BE2C (cell line): ENCODE measurements at regions not wholly inside any gene's neighbourhood (a gene's known extent, or its start where the extent isn't known, plus 50 kb on each side); places are given as distances from the start of the nearest gene placed in this dataset.

ENCODE experiments used
- DNase-seq: peaks from one replicate; pipeline ENCODE4 v3.0.0-alpha.2; 2020
- H3K27me3 ChIP-seq: fragments of 250-450 bp; sonication (Bioruptor Pico); 2 replicates; pipeline ENCODE4 v1.5.1; 2020; ENCODE audit warnings: mild to moderate bottlenecking
- H3K36me3 ChIP-seq: fragments of 250-450 bp; sonication (Bioruptor Pico); 2 replicates; pipeline ENCODE4 v1.5.1; 2020; ENCODE audit warnings: mild to moderate bottlenecking
- H3K4me1 ChIP-seq: fragments of 250-450 bp; sonication (Bioruptor Pico); 2 replicates; pipeline ENCODE4 v1.5.1; 2020
- H3K4me3 ChIP-seq: 2 replicates; pipeline ENCODE4 v1.5.1; 2011; ENCODE audit warnings: low read depth, low read length
- H3K9me3 ChIP-seq: fragments of 250-450 bp; sonication (Bioruptor Pico); 2 replicates; pipeline ENCODE4 v1.5.1; 2020
- TF ChIP-seq, protein P1 (sequence below): IDR thresholded peaks from 2 replicates; pipeline ENCODE4 v1.5.1; 2012; ENCODE audit warnings: mild to moderate bottlenecking, low read depth, low read length

DNA sequence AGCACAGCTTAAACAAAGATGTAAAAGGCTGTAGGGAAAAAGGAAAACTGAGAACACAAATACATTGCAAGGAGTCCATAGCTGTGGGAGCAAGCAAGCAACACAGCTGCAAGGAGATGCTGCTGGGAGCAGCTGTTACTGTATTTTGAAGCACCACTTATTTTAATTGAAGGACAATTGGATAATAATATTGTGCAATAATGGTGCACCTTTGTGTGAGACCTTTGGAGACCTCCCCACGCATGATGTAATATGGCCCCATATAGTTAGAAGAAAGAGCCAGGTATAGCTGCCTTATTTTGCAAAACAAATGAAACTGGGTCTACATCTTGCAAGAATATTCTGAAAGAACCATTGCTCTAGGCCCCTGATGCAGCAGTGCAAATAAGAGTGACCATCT is 191.1 kb upstream of the KIRREL3 start:
- Histone ChIP-seq H3K9me3 (no peaks in the 10 kb centered on the region), H3K4me3 (no peak overlapping the region), H3K27me3 (no peaks in the 10 kb centered on the region), H3K4me1 (peaks cover 24% of the 10 kb centered on the region), H3K36me3 (no peaks in the 10 kb centered on the region)
- TF ChIP-seq, protein P1, sequence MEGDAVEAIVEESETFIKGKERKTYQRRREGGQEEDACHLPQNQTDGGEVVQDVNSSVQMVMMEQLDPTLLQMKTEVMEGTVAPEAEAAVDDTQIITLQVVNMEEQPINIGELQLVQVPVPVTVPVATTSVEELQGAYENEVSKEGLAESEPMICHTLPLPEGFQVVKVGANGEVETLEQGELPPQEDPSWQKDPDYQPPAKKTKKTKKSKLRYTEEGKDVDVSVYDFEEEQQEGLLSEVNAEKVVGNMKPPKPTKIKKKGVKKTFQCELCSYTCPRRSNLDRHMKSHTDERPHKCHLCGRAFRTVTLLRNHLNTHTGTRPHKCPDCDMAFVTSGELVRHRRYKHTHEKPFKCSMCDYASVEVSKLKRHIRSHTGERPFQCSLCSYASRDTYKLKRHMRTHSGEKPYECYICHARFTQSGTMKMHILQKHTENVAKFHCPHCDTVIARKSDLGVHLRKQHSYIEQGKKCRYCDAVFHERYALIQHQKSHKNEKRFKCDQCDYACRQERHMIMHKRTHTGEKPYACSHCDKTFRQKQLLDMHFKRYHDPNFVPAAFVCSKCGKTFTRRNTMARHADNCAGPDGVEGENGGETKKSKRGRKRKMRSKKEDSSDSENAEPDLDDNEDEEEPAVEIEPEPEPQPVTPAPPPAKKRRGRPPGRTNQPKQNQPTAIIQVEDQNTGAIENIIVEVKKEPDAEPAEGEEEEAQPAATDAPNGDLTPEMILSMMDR, result no peak
- no peak for DNase-seq

DNA sequence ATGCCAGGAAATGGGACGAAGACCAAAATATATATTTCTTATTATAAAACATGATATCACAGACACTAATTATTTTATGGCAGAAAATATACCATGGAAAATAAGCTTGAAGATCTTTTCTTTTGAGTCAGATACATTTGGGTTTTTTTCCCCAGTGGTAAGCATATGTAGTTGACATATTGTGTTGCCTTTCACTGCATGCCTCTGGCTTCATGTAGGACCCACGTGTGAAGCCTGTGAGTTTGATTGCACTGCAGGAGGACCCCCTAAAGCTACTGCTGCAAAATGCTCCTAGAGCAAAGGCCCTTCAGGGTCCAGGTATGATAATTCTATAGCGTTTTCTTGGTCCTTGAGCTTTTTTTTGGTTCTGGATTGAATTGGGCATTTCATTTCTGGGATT is 190.7 kb upstream of the KIRREL3 start:
- no peak overlapping the region for H3K4me3 ChIP-seq
- TF ChIP-seq, protein P1, result no peak
- H3K9me3 ChIP-seq, result no peaks in the 10 kb centered on the region
- DNase-seq, result no peak
- no peaks in the 10 kb centered on the region for H3K27me3 ChIP-seq
- H3K4me1 ChIP-seq, result peaks cover 24% of the 10 kb centered on the region
- H3K36me3 ChIP-seq, result no peaks in the 10 kb centered on the region

DNA sequence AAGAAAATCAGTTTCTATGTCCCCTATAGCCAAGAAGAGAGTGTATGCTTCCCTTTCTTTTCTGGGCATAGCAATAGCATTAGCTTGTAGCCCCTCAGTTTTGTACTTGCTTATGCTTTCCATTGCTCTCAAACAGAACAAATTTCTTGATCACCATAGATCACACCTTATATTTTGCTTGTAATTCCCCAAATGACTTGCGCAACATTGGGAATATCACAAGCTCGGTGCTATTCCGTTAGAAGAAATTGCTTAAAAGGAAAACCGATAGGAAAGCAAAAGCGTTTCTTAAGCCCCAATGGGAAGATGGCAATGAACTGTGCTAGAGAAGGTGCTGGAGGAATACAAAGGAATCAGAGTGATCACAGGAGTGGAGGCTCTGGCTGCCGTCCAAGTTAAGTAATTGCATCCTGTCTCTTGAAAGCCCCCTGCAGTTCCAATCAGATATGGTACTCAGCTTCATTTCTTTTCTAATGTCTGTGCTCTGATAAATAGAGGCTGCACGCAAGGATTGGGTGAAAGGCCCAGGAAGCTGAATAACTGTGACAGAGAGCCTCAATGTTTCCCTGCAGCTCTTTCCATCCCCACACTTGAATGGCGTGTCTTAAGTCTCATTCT is 182.1 kb upstream of the KIRREL3 start:
- TF ChIP-seq, protein P1, result peak; percentile 32
- DNase-seq, result peak; percentile 80
- Histone ChIP-seq H3K36me3 (no peaks in the 10 kb centered on the region), H3K9me3 (no peaks in the 10 kb centered on the region), H3K4me1 (peaks cover 35% of the 10 kb centered on the region), H3K4me3 (no peak overlapping the region), H3K27me3 (no peaks in the 10 kb centered on the region)

DNA sequence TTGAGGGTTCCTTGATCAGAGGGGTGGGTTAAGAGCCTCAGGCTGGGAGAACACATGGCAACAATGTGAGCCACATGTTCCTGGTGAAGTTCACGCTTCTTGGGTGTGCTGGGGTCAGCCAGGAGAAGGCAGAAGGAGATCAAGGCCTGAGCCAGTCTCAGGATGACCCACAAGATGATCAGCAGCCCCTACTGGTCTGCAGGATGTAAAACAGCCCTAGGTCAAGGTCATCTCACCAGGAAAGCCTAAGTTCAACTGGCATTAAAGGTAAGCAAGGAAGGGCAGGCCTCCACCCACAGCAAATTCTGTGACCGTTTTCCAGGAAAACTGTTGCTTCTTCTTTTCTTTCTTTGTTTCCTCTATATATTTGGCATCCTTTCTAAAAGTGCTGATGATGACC is 156.7 kb upstream of the KIRREL3 start:
- no peak overlapping the region for H3K4me3 ChIP-seq

DNA sequence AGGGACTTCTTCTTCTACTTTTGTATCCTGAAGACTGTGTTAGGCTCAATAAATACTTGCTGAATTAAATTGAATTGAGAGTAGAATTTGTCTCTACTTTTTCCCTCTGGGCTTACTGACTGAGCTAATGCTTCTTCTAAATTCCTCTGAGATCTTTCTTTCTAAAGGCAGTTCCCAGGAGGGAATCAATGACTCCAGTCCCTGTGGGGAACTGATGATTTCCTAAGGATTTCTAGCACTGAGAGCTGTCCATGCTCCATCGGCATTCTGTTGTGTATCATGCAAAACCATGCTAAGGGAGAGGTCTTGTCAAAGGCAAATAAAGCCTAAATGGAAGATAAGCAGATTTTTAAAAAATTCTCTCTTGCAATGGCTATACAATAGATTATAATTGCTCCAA is 148.8 kb upstream of the KIRREL3 start:
- Histone ChIP-seq H3K9me3 (no peaks in the 10 kb centered on the region), H3K4me1 (peaks cover 7% of the 10 kb centered on the region; the same call in 1 of the 2 replicates), H3K36me3 (no peaks in the 10 kb centered on the region), H3K4me3 (no peak overlapping the region), H3K27me3 (no peaks in the 10 kb centered on the region)
- no peak for DNase-seq
- TF ChIP-seq, protein P1, result no peak

More for the DNA sequence above, 156.7 kb upstream of the KIRREL3 start:
- Histone ChIP-seq H3K36me3 (no peaks in the 10 kb centered on the region), H3K4me1 (no peaks in the 10 kb centered on the region), H3K27me3 (no peaks in the 10 kb centered on the region), H3K9me3 (no peaks in the 10 kb centered on the region)
- TF ChIP-seq, protein P1, result no peak
- no peak for DNase-seq

DNA sequence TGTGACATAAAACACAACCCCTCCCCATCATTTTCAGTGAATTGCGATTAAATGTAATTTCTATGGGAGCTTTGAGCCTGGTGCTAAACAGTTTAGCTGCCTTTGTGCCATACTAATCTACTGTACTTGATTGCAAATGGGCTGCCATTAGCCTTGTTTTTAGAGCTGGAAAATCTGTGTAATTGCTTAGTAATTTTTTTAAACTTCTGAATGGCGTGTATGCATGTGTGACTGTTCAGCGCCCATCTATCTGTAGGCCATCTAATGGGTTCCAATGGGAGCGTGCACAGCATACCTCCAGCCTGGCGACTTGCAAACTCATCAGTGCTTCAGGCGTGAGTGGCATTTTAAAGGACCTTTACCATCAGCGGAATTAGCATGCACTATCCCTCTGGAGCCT is 142.7 kb upstream of the KIRREL3 start:
- no peak for DNase-seq
- H3K36me3 ChIP-seq, result no peaks in the 10 kb centered on the region
- TF ChIP-seq, protein P1, result no peak
- peaks cover 7% of the 10 kb centered on the region; the same call in 1 of the 2 replicates for H3K4me1 ChIP-seq
- no peaks in the 10 kb centered on the region for H3K27me3 ChIP-seq
- no peak overlapping the region for H3K4me3 ChIP-seq
- H3K9me3 ChIP-seq, result no peaks in the 10 kb centered on the region
